A549 (cell line): ENCODE measurements at regions not wholly inside any gene's neighbourhood (a gene's known extent, or its start where the extent isn't known, plus 50 kb on each side); places are given as distances from the start of the nearest gene placed in this dataset.

Source experiments
- ATAC-seq, 2 experiments: fragments of 200-7000 bp in 1 of 2; fragments of >200 bp in 1 of 2; cut with Nextera tagmentation in 1 of 2; cut with Tn5 transposase in 1 of 2; 3 replicates each; pipeline versions ENCODE4 v1.8.0 to v1.9.1; 2018 to 2020; ENCODE audit warnings: mild to moderate bottlenecking in 1 of 2, moderate library complexity in 1 of 2
- CTCF ChIA-PET: fragments of 300-600 bp; sonication (Branson Sonifier 250); formaldehyde crosslinking; extraction: SDS; loops from one replicate; lab custom pipeline; 2021; ENCODE audit warnings: antibody characterized with exemption, inconsistent platforms; lab: Yijun Ruan, JAX
- POLR2A ChIA-PET: fragments of 350-600 bp; formaldehyde crosslinking; extraction: SDS; loops from one replicate; lab custom pipeline; 2021; ENCODE audit warnings: antibody characterized with exemption, inconsistent platforms; lab: Yijun Ruan, JAX
- DNase-seq, 2 experiments: peaks; one replicate each; pipeline versions ENCODE4 v3.0.0 to v3.0.0-alpha.2; 2011 to 2016; ENCODE audit warnings: low read depth in 1 of 2, low spot score in 1 of 2
- FAIRE-seq: peaks from 2 replicates; lab custom pipeline; 2011; peaks lifted over from hg19 to GRCh38; lab: Jason Lieb, UNC
- H3K27ac ChIP-seq, 2 experiments: fragments of >200 bp; sonication (Bioruptor Twin); formaldehyde crosslinking; 3 replicates each; pipeline ENCODE4 v1.5.1; 2016 to 2017
- H3K4me1 ChIP-seq: fragments of >200 bp; sonication (Bioruptor Twin); formaldehyde crosslinking; 3 replicates; pipeline ENCODE4 v1.6.1; 2016
- H3K4me2 ChIP-seq: fragments of >200 bp; sonication (Bioruptor Twin); formaldehyde crosslinking; 3 replicates; pipeline ENCODE4 v1.6.1; 2016
- H3K4me3 ChIP-seq: fragments of >200 bp; sonication (Bioruptor Twin); formaldehyde crosslinking; 3 replicates; pipeline ENCODE4 v1.5.1; 2016
- H3K9me3 ChIP-seq: fragments of >200 bp; sonication (Bioruptor Twin); formaldehyde crosslinking; 3 replicates; pipeline ENCODE4 v1.6.1; 2016
- CBX8 ChIP-seq: fragments of 200-600 bp; sonication (generic); IDR thresholded peaks from 2 replicates; pipeline ENCODE4 v1.6.1; 2016
- EHF ChIP-seq: fragments of 250-450 bp; sonication (Bioruptor Pico); IDR thresholded peaks from 2 replicates; pipeline ENCODE4 v1.5.0; 2020; ENCODE audit warnings: mild to moderate bottlenecking
- ESRRA ChIP-seq: fragments of 150-350 bp; IDR thresholded peaks from 2 replicates; pipeline ENCODE4 v1.6.1; 2014; ENCODE audit warnings: mild to moderate bottlenecking, low read length, borderline replicate concordance
- FOSB ChIP-seq: fragments of 250-450 bp; sonication (Bioruptor Pico); IDR thresholded peaks from 2 replicates; pipeline ENCODE4 v1.5.0; 2020; ENCODE audit warnings: mild to moderate bottlenecking, moderate library complexity
- HDAC2 ChIP-seq: fragments of 200-600 bp; sonication (generic); IDR thresholded peaks from 2 replicates; pipeline ENCODE4 v1.6.1; 2016
- HES2 ChIP-seq: fragments of >200 bp; sonication (Bioruptor Twin); formaldehyde crosslinking; IDR thresholded peaks from 2 replicates; pipeline ENCODE4 v1.6.1; 2016
- HOXA7 ChIP-seq: fragments of 250-450 bp; sonication (Bioruptor Pico); IDR thresholded peaks from 2 replicates; pipeline ENCODE4 v1.5.0; 2020; ENCODE audit warnings: mild to moderate bottlenecking, moderate library complexity
- HOXB5 ChIP-seq: fragments of 250-450 bp; sonication (Bioruptor Pico); IDR thresholded peaks from 2 replicates; pipeline ENCODE4 v1.5.0; 2020; ENCODE audit warnings: mild to moderate bottlenecking, moderate library complexity
- MAZ ChIP-seq: fragments of 150-350 bp; IDR thresholded peaks from 2 replicates; pipeline ENCODE4 v1.6.1; 2014; ENCODE audit warnings: antibody characterized with exemption, low read depth, low read length, borderline replicate concordance
- NPAS2 ChIP-seq: fragments of 250-450 bp; sonication (Bioruptor Pico); IDR thresholded peaks from 2 replicates; pipeline ENCODE4 v1.8.0; 2022; ENCODE audit warnings: mild to moderate bottlenecking, moderate library complexity, borderline replicate concordance
- POLR2A ChIP-seq: IDR thresholded peaks from 2 replicates; pipeline ENCODE4 v1.6.1; 2012; ENCODE audit warnings: mild to moderate bottlenecking, low read length
- POLR2AphosphoS2 ChIP-seq: conservative IDR thresholded peaks from 2 replicates; pipeline ENCODE4 v1.6.1; 2012; ENCODE audit warnings: low read length, improper control_type of control experiment, inconsistent platforms
- RCOR1 ChIP-seq: fragments of 150-350 bp; IDR thresholded peaks from 2 replicates; pipeline ENCODE4 v1.6.1; 2014; ENCODE audit warnings: antibody characterized with exemption, low read length, low read depth
- SMC3 ChIP-seq: fragments of >200 bp; sonication (Bioruptor Twin); formaldehyde crosslinking; IDR thresholded peaks from 3 replicates; pipeline ENCODE4 v1.6.1; 2018; ENCODE audit warnings: inconsistent platforms
- SREBF2 ChIP-seq: fragments of 450-650 bp; IDR thresholded peaks from 2 replicates; pipeline ENCODE4 v1.6.1; 2014; ENCODE audit warnings: mild to moderate bottlenecking, moderate library complexity
- TP53 ChIP-seq: fragments of 250-450 bp; sonication (Bioruptor Pico); IDR thresholded peaks from 2 replicates; pipeline ENCODE4 v1.5.0; 2021; ENCODE audit warnings: mild to moderate bottlenecking, moderate library complexity
- USF2 ChIP-seq: fragments of 450-650 bp; IDR thresholded peaks from 2 replicates; pipeline ENCODE4 v1.6.1; 2014; ENCODE audit warnings: antibody characterized with exemption
- ZC3H11A ChIP-seq: fragments of 450-650 bp; IDR thresholded peaks from 2 replicates; pipeline ENCODE4 v1.6.1; 2014; ENCODE audit warnings: antibody characterized with exemption, mild to moderate bottlenecking
- WGBS: methylation state at CpG from one replicate; pipeline ENCODE4 v1.1.6; 2017; ENCODE audit errors: missing lambda C conversion rate; 5-methylcytosine and 5-hydroxymethylcytosine counted together
- TF ChIP-seq, protein P1 (sequence below): fragments of 200-600 bp; sonication (generic); IDR thresholded peaks from 2 replicates; pipeline ENCODE4 v1.6.1; 2016; ENCODE audit warnings: antibody characterized with exemption, mild to moderate bottlenecking, moderate library complexity
- TF ChIP-seq, protein P2 (sequence below): fragments of 250-450 bp; sonication (Bioruptor Pico); IDR thresholded peaks from 2 replicates; pipeline ENCODE4 v1.5.0; 2021; ENCODE audit warnings: mild to moderate bottlenecking, moderate library complexity, borderline replicate concordance
- TF ChIP-seq, protein P3 (sequence below): IDR thresholded peaks from 2 replicates; pipeline ENCODE4 v1.6.1; 2012; ENCODE audit warnings: low read depth, borderline replicate concordance

DNA sequence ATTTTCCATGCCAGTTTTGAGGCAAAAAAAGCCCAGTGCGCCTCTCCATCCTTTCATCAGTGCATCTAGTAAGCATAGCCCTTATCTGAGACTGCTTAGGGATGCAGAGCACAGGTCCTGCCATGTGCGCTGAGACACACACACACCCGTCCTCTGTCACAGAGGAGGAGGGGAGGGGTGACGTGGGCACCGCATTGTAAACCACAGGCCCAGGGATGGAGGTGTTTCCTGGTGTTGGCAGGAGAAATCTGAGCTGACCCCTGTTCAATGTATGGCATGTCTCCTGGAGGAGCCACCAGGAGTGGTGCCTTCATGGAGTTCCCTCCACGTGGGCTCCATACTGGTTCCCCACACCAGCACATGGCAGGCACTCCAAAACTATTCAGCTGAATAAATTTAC is 65.8 kb upstream of the HELT start:
- no peak for TF ChIP-seq CBX8
- TF ChIP-seq, protein P1, sequence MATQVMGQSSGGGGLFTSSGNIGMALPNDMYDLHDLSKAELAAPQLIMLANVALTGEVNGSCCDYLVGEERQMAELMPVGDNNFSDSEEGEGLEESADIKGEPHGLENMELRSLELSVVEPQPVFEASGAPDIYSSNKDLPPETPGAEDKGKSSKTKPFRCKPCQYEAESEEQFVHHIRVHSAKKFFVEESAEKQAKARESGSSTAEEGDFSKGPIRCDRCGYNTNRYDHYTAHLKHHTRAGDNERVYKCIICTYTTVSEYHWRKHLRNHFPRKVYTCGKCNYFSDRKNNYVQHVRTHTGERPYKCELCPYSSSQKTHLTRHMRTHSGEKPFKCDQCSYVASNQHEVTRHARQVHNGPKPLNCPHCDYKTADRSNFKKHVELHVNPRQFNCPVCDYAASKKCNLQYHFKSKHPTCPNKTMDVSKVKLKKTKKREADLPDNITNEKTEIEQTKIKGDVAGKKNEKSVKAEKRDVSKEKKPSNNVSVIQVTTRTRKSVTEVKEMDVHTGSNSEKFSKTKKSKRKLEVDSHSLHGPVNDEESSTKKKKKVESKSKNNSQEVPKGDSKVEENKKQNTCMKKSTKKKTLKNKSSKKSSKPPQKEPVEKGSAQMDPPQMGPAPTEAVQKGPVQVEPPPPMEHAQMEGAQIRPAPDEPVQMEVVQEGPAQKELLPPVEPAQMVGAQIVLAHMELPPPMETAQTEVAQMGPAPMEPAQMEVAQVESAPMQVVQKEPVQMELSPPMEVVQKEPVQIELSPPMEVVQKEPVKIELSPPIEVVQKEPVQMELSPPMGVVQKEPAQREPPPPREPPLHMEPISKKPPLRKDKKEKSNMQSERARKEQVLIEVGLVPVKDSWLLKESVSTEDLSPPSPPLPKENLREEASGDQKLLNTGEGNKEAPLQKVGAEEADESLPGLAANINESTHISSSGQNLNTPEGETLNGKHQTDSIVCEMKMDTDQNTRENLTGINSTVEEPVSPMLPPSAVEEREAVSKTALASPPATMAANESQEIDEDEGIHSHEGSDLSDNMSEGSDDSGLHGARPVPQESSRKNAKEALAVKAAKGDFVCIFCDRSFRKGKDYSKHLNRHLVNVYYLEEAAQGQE: no peak
- no peak for TF ChIP-seq POLR2A
- ATAC-seq (no peak), FAIRE-seq (no peak), DNase-seq (no peak)
- Histone ChIP-seq H3K27ac (no peak overlapping the region), H3K4me1 (no peaks in the 10 kb centered on the region), H3K4me3 (no peak overlapping the region), H3K4me2 (no peak overlapping the region), H3K9me3 (no peaks in the 10 kb centered on the region)
- WGBS: 29% methylated on average over 6 of the region's 6 CpGs
- ChIA-PET POLR2A (no interaction called here), CTCF (no interaction called here)

- 48% methylated on average over 8 of the region's 8 CpGs for WGBS
- POLR2A ChIA-PET: no interaction called here
These were observed 64.8 kb upstream of the HELT start for GRCh38 chr4:184953421-184953945.

More at GRCh38 chr4:184953421-184953945, 64.8 kb upstream of the HELT start:
- FAIRE-seq: no peak
- TF ChIP-seq, protein P2, sequence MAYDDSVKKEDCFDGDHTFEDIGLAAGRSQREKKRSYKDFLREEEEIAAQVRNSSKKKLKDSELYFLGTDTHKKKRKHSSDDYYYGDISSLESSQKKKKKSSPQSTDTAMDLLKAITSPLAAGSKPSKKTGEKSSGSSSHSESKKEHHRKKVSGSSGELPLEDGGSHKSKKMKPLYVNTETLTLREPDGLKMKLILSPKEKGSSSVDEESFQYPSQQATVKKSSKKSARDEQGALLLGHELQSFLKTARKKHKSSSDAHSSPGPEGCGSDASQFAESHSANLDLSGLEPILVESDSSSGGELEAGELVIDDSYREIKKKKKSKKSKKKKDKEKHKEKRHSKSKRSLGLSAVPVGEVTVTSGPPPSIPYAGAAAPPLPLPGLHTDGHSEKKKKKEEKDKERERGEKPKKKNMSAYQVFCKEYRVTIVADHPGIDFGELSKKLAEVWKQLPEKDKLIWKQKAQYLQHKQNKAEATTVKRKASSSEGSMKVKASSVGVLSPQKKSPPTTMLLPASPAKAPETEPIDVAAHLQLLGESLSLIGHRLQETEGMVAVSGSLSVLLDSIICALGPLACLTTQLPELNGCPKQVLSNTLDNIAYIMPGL: no peak
- TF ChIP-seq, protein P1: no peak
- TF ChIP-seq, protein P3, sequence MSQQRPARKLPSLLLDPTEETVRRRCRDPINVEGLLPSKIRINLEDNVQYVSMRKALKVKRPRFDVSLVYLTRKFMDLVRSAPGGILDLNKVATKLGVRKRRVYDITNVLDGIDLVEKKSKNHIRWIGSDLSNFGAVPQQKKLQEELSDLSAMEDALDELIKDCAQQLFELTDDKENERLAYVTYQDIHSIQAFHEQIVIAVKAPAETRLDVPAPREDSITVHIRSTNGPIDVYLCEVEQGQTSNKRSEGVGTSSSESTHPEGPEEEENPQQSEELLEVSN: no peak
- TF ChIP-seq USF2 (no peak), ZC3H11A (no peak), POLR2AphosphoS2 (no peak), HOXB5 (CRISPR knock-in tag) (no peak), RCOR1 (no peak), POLR2A (no peak), ESRRA (no peak), EHF (no peak), HES2 (no peak), TP53 (no peak), FOSB (CRISPR knock-in tag) (no peak), SREBF2 (no peak), HDAC2 (no peak), SMC3 (no peak), MAZ (no peak), NPAS2 (CRISPR knock-in tag) (no peak), HOXA7 (CRISPR knock-in tag) (no peak)
- Histone ChIP-seq H3K4me3 (no peak overlapping the region), H3K27ac (no peak overlapping the region), H3K4me2 (no peak overlapping the region), H3K9me3 (no peaks in the 10 kb centered on the region), H3K4me1 (no peaks in the 10 kb centered on the region)
- CTCF ChIA-PET: no interaction called here
- ATAC-seq: no peak
- no peak for DNase-seq
